Medulla oblongata (tissue), 1 donor: ENCODE measurements at regions not wholly inside any gene's neighbourhood (a gene's known extent, or its start where the extent isn't known, plus 50 kb on each side); places are given as distances from the start of the nearest gene placed in this dataset.

Source experiments
- DNase-seq: peaks from one replicate; pipeline ENCODE4 v3.0.0-alpha.2; 2015; ENCODE audit errors: extremely low spot score

DNA sequence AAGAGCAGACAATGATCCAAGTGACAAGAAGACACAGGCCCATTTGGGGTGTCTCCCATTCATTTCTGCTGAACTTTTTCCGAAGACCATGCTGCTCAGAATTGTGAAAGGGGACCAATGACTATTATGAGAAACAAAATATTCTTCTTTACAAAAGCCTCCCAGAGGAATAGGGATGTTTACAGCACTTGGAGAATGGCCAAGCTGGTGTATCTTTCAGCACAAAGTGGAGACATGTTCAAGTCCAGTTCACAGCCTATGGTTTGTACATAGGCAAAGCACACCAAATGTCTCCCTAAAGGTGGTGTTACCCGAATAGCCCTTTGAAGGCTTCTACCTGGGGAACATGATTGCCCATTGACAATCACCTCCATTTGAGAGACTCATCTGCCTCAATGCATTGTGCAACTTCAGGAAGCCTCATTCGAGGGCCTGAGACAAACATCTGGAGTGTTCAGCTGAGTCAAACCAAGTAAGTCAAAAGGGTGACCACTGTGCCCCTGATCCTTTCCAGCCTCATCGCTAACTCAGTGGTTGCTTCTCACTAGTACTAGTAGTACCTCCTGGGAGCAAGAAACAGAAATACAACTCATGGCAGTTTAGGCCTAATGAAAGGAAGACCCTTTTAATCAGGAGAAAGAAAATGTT lies 451.0 kb upstream of the MARCKS start:
- no peak for DNase-seq

- no peak for DNase-seq
These were observed 446.1 kb upstream of the MARCKS start for GRCh38 chr6:113411011-113411410.

DNA sequence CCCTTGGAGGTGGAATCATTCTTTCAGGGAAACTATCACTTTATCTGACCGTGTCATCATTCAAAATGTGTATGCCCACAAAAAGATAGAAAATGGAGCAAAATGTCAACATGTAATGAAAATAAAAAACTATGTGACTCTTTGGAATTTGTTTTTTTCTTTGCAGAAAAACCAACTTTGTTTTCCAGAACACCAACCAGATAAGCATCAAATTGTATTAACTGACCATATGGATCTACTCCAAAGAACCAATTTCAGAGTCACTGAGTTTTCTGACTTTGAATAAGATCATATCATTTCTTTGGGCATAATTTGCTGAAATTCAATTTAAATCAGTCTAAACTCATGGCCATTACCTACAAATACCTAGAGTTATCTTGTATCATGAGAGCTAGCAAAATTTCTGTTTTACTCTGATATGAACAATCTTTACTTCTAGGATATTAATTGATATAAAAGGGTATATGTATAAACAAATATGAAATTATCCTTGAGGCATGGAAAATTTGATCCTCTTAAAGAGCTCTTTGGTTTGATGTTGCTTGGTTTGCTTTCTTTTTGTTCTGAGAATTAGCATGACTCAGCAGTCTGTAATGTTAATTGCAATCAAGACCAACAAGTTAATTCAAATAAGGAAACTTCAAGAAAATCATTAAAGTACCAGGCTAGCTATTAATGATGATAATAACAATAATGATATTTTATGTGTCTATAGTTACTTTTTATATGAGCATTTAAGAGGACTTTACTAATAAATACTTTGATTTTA lies 444.4 kb upstream of the MARCKS start:
- DNase-seq, result peak; percentile 10

GRCh38 chr6:113414511-113414910 lies 442.6 kb upstream of the MARCKS start:
- DNase-seq, result peak; percentile 37

DNA sequence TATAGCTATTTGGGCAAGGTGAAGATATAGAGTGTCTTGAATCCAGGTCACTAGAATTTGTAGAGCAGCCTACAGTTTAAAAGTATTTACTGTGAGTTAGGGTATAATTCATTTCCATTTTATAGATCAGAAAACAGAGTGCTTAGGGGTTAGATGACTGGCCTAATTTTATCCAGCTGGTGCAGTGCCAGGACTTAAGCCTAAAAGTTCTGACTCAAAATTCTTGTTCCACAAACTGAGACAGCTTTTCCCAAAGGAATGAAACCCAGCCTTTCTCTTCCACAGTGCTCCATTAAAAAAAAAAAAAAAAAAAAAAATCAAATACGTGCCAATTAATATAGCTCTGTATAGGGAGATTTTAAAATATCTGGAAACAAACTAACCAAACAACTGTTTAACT lies 441.0 kb upstream of the MARCKS start:
- DNase-seq, result no peak

- DNase-seq, result no peak
These were observed 436.9 kb upstream of the MARCKS start for GRCh38 chr6:113420290-113420689.

DNA sequence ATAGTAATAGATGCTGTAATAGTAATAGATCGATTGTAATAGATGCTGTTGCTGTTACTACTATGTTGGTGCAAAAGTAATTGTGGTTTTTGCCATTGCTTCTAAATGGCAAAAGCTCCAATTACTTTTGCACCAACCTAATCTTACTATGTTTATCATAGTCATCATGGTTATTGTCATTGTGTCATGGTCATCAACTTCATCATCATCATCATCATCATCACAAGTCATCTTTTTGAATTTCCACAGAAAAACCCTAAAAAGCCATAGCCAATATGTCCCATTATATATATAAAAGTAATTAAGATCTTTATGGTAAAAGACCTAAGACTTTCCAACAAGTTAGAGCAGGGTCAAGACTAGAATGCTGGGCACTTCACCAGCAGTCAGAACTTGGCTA lies 435.1 kb upstream of the MARCKS start:
- no peak for DNase-seq

DNA sequence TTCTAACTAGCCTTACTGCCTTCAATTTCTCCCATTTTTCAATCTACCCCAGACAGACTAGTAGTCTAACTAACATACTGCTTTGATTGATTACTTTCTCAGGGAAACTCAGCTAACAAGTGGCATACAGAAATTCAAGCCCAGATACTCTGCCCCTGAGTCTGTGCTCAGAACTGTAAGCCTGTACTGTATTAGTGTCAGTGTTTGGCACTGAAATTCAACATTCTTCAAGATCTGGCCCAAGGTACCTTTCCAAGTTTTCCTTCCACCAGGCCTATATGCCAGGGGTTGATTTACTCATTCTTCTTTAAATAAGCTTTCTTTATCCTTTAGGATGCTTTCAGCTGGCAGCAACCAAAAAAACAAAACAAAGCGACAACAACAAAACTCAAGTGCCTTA lies 433.2 kb upstream of the MARCKS start:
- no peak for DNase-seq

- DNase-seq, result no peak
These were observed 431.0 kb upstream of the MARCKS start for GRCh38 chr6:113425977-113426660.

- no peak for DNase-seq
These were observed 429.5 kb upstream of the MARCKS start for GRCh38 chr6:113427617-113428016.

- DNase-seq, result no peak
These were observed 428.4 kb upstream of the MARCKS start for GRCh38 chr6:113428702-113429101.

GRCh38 chr6:113432521-113433334 lies 424.4 kb upstream of the MARCKS start:
- DNase-seq, result no peak

- peak; percentile 14 for DNase-seq
These were observed 423.7 kb upstream of the MARCKS start for GRCh38 chr6:113433335-113433991.

DNA sequence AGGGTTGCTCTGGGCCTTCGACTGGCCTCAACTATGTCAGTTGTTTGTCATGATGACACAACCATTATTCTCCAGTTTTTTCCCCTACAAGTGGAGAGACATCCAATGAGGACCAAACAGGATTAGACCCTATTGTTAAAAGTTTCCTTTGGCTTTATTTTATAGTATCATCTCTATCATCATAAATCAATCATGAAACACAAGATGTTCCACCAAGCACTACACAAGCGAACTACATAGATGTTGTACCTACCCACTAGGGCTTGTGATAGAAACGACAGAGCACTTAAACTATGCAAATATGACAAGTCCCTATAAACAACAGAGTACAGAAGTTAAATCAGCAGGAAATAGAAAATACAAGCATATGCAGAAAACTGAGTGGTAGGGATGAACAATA lies 422.5 kb upstream of the MARCKS start:
- DNase-seq, result no peak

GRCh38 chr6:113437566-113437965 lies 419.6 kb upstream of the MARCKS start:
- no peak for DNase-seq

DNA sequence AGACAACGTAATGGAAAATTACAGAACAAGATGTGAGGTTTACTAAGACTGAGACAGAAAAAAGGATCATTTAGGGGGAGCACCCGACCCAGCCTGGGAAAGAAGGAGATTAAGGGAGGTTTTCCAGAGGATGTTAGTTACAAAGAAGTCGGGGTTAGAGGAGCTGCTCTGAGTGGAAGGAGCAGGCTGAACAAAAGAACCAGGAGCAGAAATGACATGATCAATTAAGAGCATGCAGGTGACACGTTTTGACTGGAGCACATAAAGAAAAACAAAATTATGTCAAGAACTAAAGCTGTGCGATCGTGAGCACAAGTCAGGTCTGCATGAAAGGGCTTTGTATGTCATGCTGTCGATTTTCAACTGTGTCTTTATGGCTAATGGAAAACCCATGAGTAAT lies 417.3 kb upstream of the MARCKS start:
- no peak for DNase-seq

DNA sequence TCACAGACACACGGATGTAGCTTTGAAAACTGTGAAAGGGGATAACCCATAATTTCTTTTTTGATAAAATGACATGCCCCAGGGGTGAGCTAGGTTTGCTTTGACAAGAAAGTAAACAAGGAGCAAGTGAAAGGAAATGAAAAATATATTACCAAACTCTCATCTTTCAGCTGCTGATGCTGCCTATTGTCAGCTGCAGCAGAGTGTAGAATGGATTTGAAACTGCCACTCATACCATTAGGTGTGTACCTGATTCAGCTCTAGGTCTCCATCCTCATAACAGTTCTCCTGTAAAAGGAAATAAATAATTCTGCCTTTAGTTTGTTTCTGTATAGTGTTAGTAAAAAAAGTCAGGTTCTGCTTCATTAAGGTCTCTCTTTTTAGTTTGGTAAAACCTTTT lies 415.1 kb upstream of the MARCKS start:
- DNase-seq, result no peak

GRCh38 chr6:113445201-113445600 lies 411.9 kb upstream of the MARCKS start:
- DNase-seq, result no peak

DNA sequence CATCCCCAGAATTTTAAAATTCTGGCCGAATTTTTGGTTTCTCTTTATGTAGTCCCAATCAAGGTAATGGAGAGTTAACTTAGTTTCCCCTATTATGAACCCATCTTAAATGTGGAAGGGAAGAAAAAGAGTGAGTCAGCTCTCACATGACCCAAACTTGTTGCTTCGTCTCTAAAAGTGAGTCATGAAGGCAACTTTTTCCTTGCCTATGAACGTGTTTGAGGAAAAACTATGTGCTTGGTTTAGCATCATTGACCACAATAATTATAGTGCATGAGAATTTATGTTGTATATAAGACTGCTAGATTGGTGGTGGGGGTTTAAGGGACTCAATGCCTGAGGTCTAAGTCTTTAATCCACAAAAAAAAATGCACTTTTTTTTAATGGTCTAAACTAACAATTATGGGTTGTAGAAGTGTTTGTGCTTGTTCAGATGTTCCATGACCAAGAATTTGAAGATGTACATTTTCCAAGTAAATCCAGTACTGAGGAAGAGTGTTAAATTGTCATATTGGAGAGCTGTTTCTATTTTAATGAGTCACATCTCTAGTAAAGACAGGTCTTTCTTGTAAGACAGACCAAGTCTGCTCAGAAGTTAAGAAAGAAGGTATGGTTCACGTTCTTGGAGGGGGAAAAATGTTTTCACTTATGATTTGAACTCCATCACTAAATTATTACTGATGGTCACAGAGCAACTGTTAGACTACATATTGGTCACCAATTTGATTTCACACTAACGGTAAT lies 409.9 kb upstream of the MARCKS start:
- peak; percentile 10 for DNase-seq

- no peak for DNase-seq
These were observed 408.1 kb upstream of the MARCKS start for GRCh38 chr6:113449051-113449450.

GRCh38 chr6:113450061-113450465 lies 407.1 kb upstream of the MARCKS start:
- DNase-seq, result no peak
